WTC11 (cell line): ENCODE measurements at regions not wholly inside any gene's neighbourhood (a gene's known extent, or its start where the extent isn't known, plus 50 kb on each side); places are given as distances from the start of the nearest gene placed in this dataset.

Source experiments
- ATAC-seq: fragments of 200-7000 bp; cut with Tn5 transposase; 2 replicates; pipeline ENCODE4 v1.10.0; 2021; ENCODE audit warnings: mild to moderate bottlenecking, moderate library complexity
- CTCF ChIA-PET: fragments of 300-600 bp; sonication (Branson Sonifier 250); formaldehyde crosslinking; loops from one replicate; lab custom pipeline; 2021; ENCODE audit warnings: antibody characterized with exemption; lab: Charles Lee
- POLR2A ChIA-PET: fragments of 350-600 bp; sonication (Branson Sonifier 250); formaldehyde crosslinking; loops from one replicate; lab custom pipeline; 2021; ENCODE audit warnings: antibody characterized with exemption; lab: Charles Lee
- DNase-seq: peaks from one replicate; pipeline ENCODE4 v3.0.0; 2021; ENCODE audit warnings: low spot score
- H3K27ac Mint-ChIP-seq: 2 replicates; pipeline ENCODE4 v1.8.0; 2021; ENCODE audit warnings: mixed read lengths
- H3K27me3 Mint-ChIP-seq: 2 replicates; pipeline ENCODE4 v1.8.0; 2021; ENCODE audit warnings: low read depth, mild to moderate bottlenecking, moderate library complexity, mixed read lengths
- H3K36me3 Mint-ChIP-seq: 2 replicates; pipeline ENCODE4 v1.8.0; 2021; ENCODE audit warnings: mixed read lengths
- H3K4me1 Mint-ChIP-seq: 2 replicates; pipeline ENCODE4 v1.8.0; 2022; ENCODE audit warnings: mixed read lengths
- H3K4me3 Mint-ChIP-seq: 2 replicates; pipeline ENCODE4 v1.8.0; 2021; ENCODE audit warnings: mild to moderate bottlenecking, moderate library complexity, mixed read lengths
- H3K9me3 Mint-ChIP-seq: 2 replicates; pipeline ENCODE4 v1.8.0; 2021; ENCODE audit warnings: mixed read lengths
- ATF1 ChIP-seq: sonication (generic); formaldehyde crosslinking; IDR thresholded peaks from 2 replicates; pipeline ENCODE4 v1.8.1; 2023; ENCODE audit warnings: mild to moderate bottlenecking, moderate library complexity, missing genetic modification reagents
- CREM ChIP-seq: sonication (generic); formaldehyde crosslinking; IDR thresholded peaks from 2 replicates; pipeline ENCODE4 v1.8.1; 2022; ENCODE audit warnings: mild to moderate bottlenecking, missing genetic modification reagents, moderate library complexity
- ETV6 ChIP-seq: sonication (generic); formaldehyde crosslinking; IDR thresholded peaks from 2 replicates; pipeline ENCODE4 v1.8.1; 2022; ENCODE audit warnings: mild to moderate bottlenecking, missing genetic modification reagents
- FOXP1 ChIP-seq: sonication (generic); formaldehyde crosslinking; IDR thresholded peaks from 2 replicates; pipeline ENCODE4 v1.8.0; 2022; ENCODE audit warnings: missing genetic modification reagents, mild to moderate bottlenecking, moderate library complexity, borderline replicate concordance
- GTF2I ChIP-seq: fragments of 250-450 bp; sonication (Bioruptor Pico); conservative IDR thresholded peaks from 2 replicates; pipeline ENCODE4 v1.4.0; 2021; ENCODE audit warnings: mild to moderate bottlenecking
- HMGXB4 ChIP-seq: sonication (generic); formaldehyde crosslinking; IDR thresholded peaks from 2 replicates; pipeline ENCODE4 v1.8.1; 2023; ENCODE audit warnings: mild to moderate bottlenecking, moderate library complexity, missing genetic modification reagents
- IRF1 ChIP-seq: sonication (generic); formaldehyde crosslinking; IDR thresholded peaks from 2 replicates; pipeline ENCODE4 v1.8.0; 2023; ENCODE audit warnings: missing genetic modification reagents
- MYBL2 ChIP-seq: sonication (generic); formaldehyde crosslinking; IDR thresholded peaks from 2 replicates; pipeline ENCODE4 v1.8.1; 2023; ENCODE audit warnings: mild to moderate bottlenecking, moderate library complexity, missing genetic modification reagents
- NFATC4 ChIP-seq: fragments of 250-450 bp; sonication (Bioruptor Pico); IDR thresholded peaks from 2 replicates; pipeline ENCODE4 v1.9.0; 2021; ENCODE audit warnings: mild to moderate bottlenecking
- NFE2L1 ChIP-seq: sonication (generic); formaldehyde crosslinking; IDR thresholded peaks from 2 replicates; pipeline ENCODE4 v1.8.1; 2023; ENCODE audit warnings: missing genetic modification reagents
- NR2C2 ChIP-seq: sonication (generic); formaldehyde crosslinking; IDR thresholded peaks from 2 replicates; pipeline ENCODE4 v1.8.0; 2022; ENCODE audit warnings: mild to moderate bottlenecking, missing genetic modification reagents
- NR3C1 ChIP-seq: sonication (generic); formaldehyde crosslinking; conservative IDR thresholded peaks from 2 replicates; pipeline ENCODE4 v1.8.1; 2023; ENCODE audit warnings: low read depth, mild to moderate bottlenecking, missing genetic modification reagents
- PREB ChIP-seq: sonication (generic); formaldehyde crosslinking; IDR thresholded peaks from 2 replicates; pipeline ENCODE4 v1.8.1; 2022; ENCODE audit warnings: mild to moderate bottlenecking, missing genetic modification reagents, moderate library complexity, borderline replicate concordance
- PRRX2 ChIP-seq: fragments of 250-450 bp; sonication (Bioruptor Pico); IDR thresholded peaks from 2 replicates; pipeline ENCODE4 v1.8.0; 2021; ENCODE audit warnings: mild to moderate bottlenecking
- TCF7 ChIP-seq: sonication (generic); formaldehyde crosslinking; IDR thresholded peaks from 2 replicates; pipeline ENCODE4 v1.8.0; 2022; ENCODE audit warnings: mild to moderate bottlenecking, low read depth, missing genetic modification reagents, moderate library complexity
- ZNF281 ChIP-seq: sonication (generic); formaldehyde crosslinking; IDR thresholded peaks from 2 replicates; pipeline ENCODE4 v1.8.0; 2023; ENCODE audit warnings: mild to moderate bottlenecking, missing genetic modification reagents
- TF ChIP-seq, protein P1 (sequence below): sonication (generic); formaldehyde crosslinking; IDR thresholded peaks from 2 replicates; pipeline ENCODE4 v1.8.1; 2022; ENCODE audit warnings: low read depth, mild to moderate bottlenecking, moderate library complexity, missing genetic modification reagents, borderline replicate concordance
- TF ChIP-seq, protein P2 (sequence below): fragments of 250-450 bp; sonication (Bioruptor Pico); IDR thresholded peaks from 2 replicates; pipeline ENCODE4 v1.9.0; 2021; ENCODE audit warnings: moderate library complexity, mild to moderate bottlenecking, inconsistent platforms, borderline replicate concordance
- TF ChIP-seq, protein P3 (sequence below): sonication (generic); formaldehyde crosslinking; IDR thresholded peaks from 2 replicates; pipeline ENCODE4 v1.8.0; 2022; ENCODE audit warnings: mild to moderate bottlenecking, missing genetic modification reagents
- TF ChIP-seq, protein P4 (sequence below): sonication (generic); formaldehyde crosslinking; IDR thresholded peaks from 2 replicates; pipeline ENCODE4 v1.8.0; 2022; ENCODE audit warnings: missing genetic modification reagents

DNA sequence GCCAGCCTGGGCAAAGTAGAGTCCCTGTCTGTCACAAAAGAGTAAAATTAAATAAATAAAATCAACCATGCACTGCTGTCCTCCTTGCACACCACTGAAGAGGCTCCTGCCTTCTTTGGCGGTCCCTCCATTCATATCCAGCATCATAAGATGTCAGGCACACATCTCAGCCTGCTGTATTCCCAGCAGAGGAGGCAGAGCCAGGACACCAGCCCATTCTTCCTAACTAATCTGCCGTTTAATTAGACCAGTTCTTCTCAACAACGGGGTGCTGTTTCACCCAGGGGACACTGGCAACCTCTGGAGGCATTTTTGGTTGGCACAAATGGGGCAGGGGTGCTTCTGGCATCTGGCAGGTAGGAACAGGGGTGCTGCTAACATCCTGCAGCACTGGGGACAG, 119.7 kb downstream of the ETS2 start (continued):
- no peak for TF ChIP-seq HMGXB4 (CRISPR knock-in tag)

- Mint-ChIP-seq H3K27me3 (no peaks in the 10 kb centered on the region), H3K4me3 (no peak overlapping the region), H3K4me1 (no peaks in the 10 kb centered on the region), H3K27ac (no peak overlapping the region), H3K36me3 (peaks cover 6% of the 10 kb centered on the region), H3K9me3 (peaks cover 20% of the 10 kb centered on the region)
- ATAC-seq: no peak
- ChIA-PET CTCF (no interaction called here), POLR2A (no interaction called here)
- TF ChIP-seq, protein P1, sequence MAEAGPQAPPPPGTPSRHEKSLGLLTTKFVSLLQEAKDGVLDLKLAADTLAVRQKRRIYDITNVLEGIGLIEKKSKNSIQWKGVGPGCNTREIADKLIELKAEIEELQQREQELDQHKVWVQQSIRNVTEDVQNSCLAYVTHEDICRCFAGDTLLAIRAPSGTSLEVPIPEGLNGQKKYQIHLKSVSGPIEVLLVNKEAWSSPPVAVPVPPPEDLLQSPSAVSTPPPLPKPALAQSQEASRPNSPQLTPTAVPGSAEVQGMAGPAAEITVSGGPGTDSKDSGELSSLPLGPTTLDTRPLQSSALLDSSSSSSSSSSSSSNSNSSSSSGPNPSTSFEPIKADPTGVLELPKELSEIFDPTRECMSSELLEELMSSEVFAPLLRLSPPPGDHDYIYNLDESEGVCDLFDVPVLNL: no peak
- TF ChIP-seq NFATC4 (CRISPR knock-in tag): no peak
- TF ChIP-seq ATF1: no peak
- TF ChIP-seq MYBL2 (CRISPR knock-in tag): no peak
- TF ChIP-seq, protein P2, sequence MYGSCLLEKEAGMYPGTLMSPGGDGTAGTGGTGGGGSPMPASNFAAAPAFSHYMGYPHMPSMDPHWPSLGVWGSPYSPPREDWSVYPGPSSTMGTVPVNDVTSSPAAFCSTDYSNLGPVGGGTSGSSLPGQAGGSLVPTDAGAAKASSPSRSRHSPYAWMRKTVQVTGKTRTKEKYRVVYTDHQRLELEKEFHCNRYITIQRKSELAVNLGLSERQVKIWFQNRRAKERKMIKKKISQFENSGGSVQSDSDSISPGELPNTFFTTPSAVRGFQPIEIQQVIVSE (CRISPR knock-in tag): no peak
- no peak for TF ChIP-seq TCF7 (CRISPR knock-in tag)
- no peak for TF ChIP-seq IRF1 (CRISPR knock-in tag)
- no peak for TF ChIP-seq NR2C2 (CRISPR knock-in tag)
- TF ChIP-seq FOXP1 (CRISPR knock-in tag): no peak
- TF ChIP-seq, protein P3, sequence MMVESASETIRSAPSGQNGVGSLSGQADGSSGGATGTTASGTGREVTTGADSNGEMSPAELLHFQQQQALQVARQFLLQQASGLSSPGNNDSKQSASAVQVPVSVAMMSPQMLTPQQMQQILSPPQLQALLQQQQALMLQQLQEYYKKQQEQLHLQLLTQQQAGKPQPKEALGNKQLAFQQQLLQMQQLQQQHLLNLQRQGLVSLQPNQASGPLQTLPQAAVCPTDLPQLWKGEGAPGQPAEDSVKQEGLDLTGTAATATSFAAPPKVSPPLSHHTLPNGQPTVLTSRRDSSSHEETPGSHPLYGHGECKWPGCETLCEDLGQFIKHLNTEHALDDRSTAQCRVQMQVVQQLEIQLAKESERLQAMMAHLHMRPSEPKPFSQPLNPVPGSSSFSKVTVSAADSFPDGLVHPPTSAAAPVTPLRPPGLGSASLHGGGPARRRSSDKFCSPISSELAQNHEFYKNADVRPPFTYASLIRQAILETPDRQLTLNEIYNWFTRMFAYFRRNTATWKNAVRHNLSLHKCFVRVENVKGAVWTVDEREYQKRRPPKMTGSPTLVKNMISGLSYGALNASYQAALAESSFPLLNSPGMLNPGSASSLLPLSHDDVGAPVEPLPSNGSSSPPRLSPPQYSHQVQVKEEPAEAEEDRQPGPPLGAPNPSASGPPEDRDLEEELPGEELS (CRISPR knock-in tag): no peak
- TF ChIP-seq ZNF281 (CRISPR knock-in tag): no peak
- no peak for TF ChIP-seq NFE2L1
- no peak for TF ChIP-seq CREM (CRISPR knock-in tag)
- TF ChIP-seq PRRX2 (CRISPR knock-in tag): no peak
- TF ChIP-seq, protein P4, sequence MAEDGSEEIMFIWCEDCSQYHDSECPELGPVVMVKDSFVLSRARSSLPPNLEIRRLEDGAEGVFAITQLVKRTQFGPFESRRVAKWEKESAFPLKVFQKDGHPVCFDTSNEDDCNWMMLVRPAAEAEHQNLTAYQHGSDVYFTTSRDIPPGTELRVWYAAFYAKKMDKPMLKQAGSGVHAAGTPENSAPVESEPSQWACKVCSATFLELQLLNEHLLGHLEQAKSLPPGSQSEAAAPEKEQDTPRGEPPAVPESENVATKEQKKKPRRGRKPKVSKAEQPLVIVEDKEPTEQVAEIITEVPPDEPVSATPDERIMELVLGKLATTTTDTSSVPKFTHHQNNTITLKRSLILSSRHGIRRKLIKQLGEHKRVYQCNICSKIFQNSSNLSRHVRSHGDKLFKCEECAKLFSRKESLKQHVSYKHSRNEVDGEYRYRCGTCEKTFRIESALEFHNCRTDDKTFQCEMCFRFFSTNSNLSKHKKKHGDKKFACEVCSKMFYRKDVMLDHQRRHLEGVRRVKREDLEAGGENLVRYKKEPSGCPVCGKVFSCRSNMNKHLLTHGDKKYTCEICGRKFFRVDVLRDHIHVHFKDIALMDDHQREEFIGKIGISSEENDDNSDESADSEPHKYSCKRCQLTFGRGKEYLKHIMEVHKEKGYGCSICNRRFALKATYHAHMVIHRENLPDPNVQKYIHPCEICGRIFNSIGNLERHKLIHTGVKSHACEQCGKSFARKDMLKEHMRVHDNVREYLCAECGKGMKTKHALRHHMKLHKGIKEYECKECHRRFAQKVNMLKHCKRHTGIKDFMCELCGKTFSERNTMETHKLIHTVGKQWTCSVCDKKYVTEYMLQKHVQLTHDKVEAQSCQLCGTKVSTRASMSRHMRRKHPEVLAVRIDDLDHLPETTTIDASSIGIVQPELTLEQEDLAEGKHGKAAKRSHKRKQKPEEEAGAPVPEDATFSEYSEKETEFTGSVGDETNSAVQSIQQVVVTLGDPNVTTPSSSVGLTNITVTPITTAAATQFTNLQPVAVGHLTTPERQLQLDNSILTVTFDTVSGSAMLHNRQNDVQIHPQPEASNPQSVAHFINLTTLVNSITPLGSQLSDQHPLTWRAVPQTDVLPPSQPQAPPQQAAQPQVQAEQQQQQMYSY: no peak
- TF ChIP-seq ETV6 (CRISPR knock-in tag): no peak
- TF ChIP-seq GTF2I (CRISPR knock-in tag): no peak
- no peak for TF ChIP-seq PREB (CRISPR knock-in tag)
- no peak for TF ChIP-seq NR3C1 (CRISPR knock-in tag)
- DNase-seq: no peak
Measured at GRCh38 chr21:38924954-38925353, 119.2 kb downstream of the ETS2 start.
